HG03060 (cell line): ENCODE measurements at regions not wholly inside any gene's neighbourhood (a gene's known extent, or its start where the extent isn't known, plus 50 kb on each side); places are given as distances from the start of the nearest gene placed in this dataset.
"Not testable (repeated sequence)": the region's sequence is repeated elsewhere in the genome, so short reads cannot be mapped to it uniquely, and the experiment has no call there.

Experiments
- ATAC-seq: cut with Tn5 transposase; IDR thresholded peaks from one replicate; pipeline ENCODE4 v1.9.1; 2021; ENCODE audit warnings: low read depth, moderate number of reproducible peaks; ENCODE audit not compliant: unreplicated experiment

GRCh38 chr4:27807207-27807606 is 946.6 kb downstream of the STIM2 start:
- no peak for ATAC-seq

DNA sequence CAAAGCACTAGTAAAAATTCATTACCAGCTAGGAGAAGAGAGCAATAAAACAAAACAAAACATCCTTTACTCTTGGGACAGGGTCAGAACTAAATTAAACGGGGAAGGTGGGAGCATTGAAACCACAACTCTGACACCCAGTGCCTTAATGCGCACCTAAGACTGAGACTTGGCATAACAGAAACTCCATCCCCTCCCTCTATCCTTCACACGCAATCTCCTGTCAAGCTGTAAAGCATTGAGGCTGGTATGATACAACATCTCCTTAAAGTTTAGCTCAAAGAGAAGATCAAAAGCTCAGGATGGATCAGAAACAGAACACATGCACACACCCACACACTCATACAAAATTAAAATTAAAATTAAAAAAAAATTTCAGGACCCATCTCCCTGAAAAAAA is 951.3 kb downstream of the STIM2 start:
- no peak for ATAC-seq

- ATAC-seq = not testable (repeated sequence)
Observed at GRCh38 chr4:27813226-27813625, 952.6 kb downstream of the STIM2 start.

DNA sequence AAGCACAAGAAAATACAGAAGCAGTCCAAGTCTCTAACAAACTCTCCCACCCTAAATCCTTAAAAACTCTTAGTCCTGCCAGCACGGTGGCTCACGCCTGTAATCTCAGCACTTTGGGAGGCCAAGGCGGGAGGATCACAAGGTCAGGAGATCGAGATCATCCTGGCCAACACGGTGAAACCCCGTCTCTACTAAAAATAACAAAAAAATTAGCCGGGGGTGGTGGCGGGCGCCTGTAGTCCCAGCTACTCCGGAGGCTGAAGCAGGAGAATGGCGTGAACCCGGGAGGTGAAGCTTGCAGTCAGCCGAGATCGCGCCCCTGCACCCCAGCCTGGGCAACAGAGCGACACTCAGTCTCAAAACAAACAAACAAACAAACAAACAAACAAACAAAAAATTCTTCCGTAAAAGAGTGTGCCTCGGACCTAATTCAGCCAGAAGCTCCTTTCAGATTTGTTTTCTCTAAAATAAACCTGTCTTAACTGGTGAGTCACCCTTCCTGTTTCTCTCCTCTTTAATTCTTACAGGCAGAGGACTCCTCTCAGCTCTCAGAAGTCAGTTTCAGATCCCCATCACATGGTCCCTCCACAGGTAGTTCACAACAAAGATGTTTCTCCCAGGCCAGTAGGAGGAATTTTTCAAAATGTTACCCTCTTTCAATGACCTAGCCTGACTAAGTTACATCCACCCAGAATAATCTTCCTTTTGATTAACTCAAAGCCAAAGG is 953.2 kb downstream of the STIM2 start:
- not testable (repeated sequence) for ATAC-seq

DNA sequence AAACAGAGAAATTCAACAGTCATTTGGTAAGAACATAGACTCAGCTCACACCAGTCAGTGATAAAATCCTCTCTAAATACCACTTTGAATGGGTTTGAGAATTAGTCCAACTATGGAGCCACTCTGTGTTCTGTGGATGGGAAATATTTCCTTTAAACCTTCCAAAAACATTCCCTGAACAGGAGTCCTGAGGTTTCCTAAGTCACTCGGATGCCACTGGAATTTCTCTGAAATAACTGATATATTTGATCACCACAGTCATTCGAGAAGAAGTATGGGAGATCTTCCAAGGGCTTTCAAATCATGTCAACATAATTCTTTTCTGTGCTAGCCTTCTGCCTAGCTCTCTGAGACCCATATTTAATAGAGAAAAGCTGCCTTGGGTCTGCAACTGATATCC is 958.6 kb downstream of the STIM2 start:
- ATAC-seq = no peak

DNA sequence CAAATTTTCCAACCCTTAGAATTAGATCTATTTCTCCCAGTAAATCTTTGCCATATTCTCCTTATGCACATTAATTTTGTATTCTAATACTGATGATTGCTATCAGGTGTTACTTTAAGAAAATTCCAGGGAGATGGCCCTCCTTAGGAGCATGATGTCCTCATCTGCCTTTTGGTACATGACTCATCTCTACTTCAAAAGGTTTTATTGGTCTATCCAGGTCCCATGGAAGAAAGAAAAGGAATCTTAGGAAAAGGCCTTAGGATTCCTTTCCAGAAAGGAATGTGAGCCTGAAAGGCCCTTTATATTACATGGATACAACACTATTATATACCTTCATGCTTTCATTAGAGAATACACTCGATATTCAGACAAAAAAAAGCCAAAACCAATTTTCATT is 968.2 kb downstream of the STIM2 start:
- no peak for ATAC-seq

DNA sequence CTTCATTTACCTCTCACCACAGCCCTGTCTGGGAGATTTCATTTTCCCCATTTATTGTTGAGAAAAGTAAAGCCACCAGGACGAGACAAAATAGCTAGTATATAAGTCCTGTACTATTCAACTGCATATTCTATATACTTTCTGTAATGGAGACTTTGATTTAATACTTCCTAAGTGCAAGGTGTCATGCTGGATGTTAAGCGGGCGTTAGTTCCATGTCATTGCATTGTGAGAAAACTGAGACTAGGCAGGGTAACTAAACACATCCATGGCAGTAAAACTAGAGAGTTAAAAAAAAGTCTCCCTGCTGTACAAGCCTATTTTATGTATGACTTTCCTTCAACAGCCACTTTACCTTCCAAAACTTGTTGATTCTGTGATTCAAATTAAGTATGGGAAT is 969.6 kb downstream of the STIM2 start:
- ATAC-seq = no peak

DNA sequence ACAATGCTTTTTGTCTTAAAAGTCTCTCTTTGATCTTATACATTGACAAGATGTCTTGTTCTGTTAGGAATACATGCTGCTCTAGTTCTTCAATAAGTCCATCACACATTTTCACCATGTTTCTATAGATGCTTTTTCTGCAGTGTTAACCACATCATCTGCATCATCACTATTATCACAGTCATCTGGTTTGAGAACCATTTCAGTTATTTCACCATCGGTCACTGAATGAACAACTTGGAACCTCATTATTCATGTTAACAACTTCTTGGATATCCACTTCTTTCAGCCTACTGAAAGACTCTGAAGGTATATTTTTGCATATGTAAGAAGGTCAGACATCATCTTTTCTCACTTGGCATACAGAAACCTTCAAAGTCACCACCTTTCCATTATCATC is 975.2 kb downstream of the STIM2 start:
- ATAC-seq = no peak

- no peak for ATAC-seq
Observed at GRCh38 chr4:27836523-27836922, 975.9 kb downstream of the STIM2 start.

- no peak for ATAC-seq
Observed at GRCh38 chr4:27843776-27844175, 983.1 kb downstream of the STIM2 start.

GRCh38 chr4:27844376-27844775 is 983.7 kb downstream of the STIM2 start:
- ATAC-seq = no peak

DNA sequence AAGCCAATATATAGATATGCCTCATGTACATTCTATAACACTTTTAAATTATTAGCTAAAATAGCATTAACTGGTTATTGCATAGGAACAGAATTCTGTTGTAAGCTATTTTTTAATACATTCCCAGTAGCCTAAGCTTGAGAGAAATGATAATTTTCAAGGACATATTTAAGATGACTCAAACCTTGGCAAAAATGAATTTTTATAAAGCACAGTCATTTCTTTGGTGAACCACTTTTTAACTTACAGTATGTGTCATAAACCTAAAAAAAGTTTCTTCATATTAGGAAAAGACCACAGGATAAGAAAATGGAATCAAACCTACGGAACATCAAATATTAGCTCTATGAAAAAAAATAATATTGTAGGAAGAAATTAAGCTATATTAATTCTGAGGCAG is 986.3 kb downstream of the STIM2 start:
- ATAC-seq = no peak

- ATAC-seq = no peak
Observed at GRCh38 chr4:27861381-27861787, 1000.7 kb downstream of the STIM2 start.

- ATAC-seq = no peak
Observed at GRCh38 chr4:27861802-27862201, 1001.2 kb downstream of the STIM2 start.

DNA sequence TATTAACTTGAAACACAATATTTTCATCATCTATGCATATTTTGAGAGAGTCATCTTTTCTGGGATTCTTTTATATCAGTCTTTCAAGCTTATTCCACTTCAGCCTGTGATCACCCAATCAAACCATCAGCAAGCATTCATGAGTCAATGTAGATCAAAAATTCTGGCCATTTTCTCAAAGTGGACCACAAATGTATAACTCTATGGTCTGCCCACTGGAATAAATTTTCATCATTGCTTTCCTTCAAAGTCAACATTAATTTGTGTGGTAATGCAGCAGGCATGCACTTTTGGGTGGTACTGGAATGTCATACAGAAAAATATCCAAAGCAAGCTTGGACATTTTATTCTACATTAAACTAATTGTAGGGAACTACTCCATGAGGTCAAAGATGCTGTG is 1013.0 kb downstream of the STIM2 start:
- ATAC-seq = no peak

DNA sequence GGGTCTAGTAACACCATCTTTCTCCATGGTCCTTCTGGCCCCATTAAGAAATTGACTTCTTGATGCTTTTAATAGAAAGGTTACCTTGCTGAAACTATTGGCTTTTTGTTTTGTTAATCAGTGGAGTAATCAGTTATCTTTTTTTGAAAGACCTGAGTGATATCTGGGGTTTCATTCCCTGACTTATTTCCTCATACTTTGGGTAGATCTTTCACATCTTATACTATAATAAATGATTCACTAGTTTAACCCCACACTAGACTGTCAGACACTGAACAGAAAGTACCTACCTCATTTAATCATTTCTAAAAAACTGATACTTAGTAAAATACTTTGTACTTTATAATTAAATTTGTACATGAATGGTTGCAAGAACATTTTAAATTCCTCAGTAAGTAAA is 1021.1 kb downstream of the STIM2 start:
- no peak for ATAC-seq

DNA sequence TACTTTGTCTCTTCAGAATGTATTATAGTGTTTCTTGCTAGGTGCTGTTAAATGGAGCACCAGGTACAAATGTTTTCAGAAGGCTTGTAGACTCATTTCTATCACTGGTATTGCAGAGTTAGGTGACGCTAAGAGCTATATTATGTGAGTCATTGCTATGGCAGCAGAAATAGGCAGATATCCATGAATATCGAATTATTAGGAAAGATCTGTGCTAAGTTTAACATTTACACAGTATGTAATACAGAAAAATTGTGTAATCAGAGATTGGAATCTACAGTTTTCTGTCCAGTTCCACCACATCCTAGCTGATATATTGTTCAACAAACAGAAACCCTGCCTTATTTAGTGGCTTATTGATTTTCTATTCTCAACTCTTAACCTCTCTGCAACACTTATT is 1025.5 kb downstream of the STIM2 start:
- ATAC-seq = no peak

DNA sequence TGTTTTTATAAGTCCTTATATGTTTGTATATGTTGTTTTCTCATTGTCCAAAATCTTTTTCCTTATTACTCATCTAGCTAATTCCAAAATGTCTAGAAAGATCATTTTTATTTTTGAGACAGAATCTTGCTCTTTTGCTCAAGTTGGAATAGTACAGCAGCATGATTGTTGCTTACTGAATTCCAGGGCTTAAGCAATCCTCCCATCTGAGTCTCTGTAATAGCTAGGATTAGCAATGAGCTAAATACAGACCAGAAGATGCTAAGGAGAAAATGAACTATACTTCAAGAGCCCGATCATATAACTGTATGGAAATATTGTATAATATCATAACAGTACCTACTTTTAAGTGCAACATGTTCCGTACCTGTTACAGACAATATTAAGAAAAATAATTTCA is 1027.0 kb downstream of the STIM2 start:
- no peak for ATAC-seq

- ATAC-seq = no peak
Observed at GRCh38 chr4:27888505-27888904, 1027.9 kb downstream of the STIM2 start.

DNA sequence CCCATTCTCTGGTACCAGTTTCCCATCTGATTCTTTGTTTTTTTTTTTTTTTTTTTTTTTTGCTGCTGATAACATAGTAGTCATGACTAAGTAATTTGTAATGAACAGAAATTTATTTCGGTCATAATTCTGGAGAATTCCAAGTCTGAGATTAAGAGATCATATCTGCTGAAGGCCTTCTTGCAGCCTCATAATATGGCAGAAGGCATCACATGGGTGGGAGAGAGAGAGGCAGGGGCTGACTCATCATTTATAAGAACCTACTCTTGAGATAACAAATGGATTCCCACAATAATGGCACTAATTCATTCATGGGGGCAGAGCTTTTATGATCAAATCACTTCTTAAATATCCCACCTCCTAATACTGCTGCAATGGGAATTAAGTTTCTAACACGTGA is 1034.3 kb downstream of the STIM2 start:
- no peak for ATAC-seq

DNA sequence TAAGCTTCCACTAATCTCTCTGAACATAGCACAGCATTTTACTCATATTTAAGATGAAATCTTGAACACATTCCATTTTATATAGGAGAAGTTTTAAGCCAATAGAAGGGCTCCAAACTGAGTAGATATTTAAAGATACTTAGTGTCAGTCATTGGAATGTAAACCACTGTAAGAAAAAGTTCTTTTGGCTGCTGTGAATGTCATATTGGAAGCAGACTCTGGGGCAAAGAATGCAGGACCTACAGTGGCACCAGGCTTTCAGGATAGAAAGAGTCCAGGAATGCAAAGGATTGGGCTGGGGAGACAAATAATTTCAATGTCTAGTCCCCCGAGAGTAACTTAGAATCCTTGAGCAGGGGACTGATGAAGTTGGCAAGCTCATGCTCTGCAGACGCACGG is 1047.7 kb downstream of the STIM2 start:
- ATAC-seq = no peak

DNA sequence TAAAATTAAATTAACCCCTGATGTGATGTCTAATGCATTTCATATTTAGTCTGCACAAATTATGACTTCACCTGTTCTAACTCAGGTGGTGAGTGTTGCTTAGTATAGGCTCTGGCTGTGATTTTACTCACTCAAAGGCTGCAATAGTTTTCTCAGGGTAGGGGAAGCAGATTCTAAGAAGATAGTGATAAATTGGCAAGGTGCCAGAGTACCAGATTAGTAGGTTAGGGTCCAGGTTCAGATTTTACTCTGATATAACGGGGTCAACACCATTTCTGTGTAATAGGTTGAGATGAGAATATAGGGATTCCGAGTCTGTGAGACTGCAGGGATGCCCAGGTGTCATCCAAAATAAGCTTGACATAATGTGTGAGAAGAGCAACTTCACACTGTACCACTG is 1049.6 kb downstream of the STIM2 start:
- no peak for ATAC-seq

GRCh38 chr4:27911047-27911446 is 1050.4 kb downstream of the STIM2 start:
- ATAC-seq = no peak
